ENCODE measurements at regions not wholly inside any gene's neighbourhood (a gene's known extent, or its start where the extent isn't known, plus 50 kb on each side); places are given as distances from the start of the nearest gene placed in this dataset.

- TF ChIP-seq, protein P1, sequence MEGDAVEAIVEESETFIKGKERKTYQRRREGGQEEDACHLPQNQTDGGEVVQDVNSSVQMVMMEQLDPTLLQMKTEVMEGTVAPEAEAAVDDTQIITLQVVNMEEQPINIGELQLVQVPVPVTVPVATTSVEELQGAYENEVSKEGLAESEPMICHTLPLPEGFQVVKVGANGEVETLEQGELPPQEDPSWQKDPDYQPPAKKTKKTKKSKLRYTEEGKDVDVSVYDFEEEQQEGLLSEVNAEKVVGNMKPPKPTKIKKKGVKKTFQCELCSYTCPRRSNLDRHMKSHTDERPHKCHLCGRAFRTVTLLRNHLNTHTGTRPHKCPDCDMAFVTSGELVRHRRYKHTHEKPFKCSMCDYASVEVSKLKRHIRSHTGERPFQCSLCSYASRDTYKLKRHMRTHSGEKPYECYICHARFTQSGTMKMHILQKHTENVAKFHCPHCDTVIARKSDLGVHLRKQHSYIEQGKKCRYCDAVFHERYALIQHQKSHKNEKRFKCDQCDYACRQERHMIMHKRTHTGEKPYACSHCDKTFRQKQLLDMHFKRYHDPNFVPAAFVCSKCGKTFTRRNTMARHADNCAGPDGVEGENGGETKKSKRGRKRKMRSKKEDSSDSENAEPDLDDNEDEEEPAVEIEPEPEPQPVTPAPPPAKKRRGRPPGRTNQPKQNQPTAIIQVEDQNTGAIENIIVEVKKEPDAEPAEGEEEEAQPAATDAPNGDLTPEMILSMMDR (IDR thresholded peaks at IDR 0.05; ENCODE audit: low read depth, low read length, missing input control): no peak
- TF ChIP-seq TAF1 (conservative IDR thresholded peaks at IDR 0.05) (no peak), ZBTB33 (IDR thresholded peaks at IDR 0.05) (no peak), ATF3 (IDR thresholded peaks at IDR 0.05) (no peak), EGR1 (IDR thresholded peaks at IDR 0.05; ENCODE audit: low read depth in 2 of 2) (no peak), SP1 (IDR thresholded peaks at IDR 0.05) (no peak), RAD21 (IDR thresholded peaks at IDR 0.05) (no peak), FOXA2 (IDR thresholded peaks at IDR 0.05) (no peak), FOXA1 (IDR thresholded peaks at IDR 0.05) (no peak), JUND (IDR thresholded peaks at IDR 0.05) (no peak), YY1 (IDR thresholded peaks at IDR 0.05) (no peak), MAX (IDR thresholded peaks at IDR 0.05) (no peak), RXRA (IDR thresholded peaks at IDR 0.05) (no peak)
- TF ChIP-seq, protein P2, sequence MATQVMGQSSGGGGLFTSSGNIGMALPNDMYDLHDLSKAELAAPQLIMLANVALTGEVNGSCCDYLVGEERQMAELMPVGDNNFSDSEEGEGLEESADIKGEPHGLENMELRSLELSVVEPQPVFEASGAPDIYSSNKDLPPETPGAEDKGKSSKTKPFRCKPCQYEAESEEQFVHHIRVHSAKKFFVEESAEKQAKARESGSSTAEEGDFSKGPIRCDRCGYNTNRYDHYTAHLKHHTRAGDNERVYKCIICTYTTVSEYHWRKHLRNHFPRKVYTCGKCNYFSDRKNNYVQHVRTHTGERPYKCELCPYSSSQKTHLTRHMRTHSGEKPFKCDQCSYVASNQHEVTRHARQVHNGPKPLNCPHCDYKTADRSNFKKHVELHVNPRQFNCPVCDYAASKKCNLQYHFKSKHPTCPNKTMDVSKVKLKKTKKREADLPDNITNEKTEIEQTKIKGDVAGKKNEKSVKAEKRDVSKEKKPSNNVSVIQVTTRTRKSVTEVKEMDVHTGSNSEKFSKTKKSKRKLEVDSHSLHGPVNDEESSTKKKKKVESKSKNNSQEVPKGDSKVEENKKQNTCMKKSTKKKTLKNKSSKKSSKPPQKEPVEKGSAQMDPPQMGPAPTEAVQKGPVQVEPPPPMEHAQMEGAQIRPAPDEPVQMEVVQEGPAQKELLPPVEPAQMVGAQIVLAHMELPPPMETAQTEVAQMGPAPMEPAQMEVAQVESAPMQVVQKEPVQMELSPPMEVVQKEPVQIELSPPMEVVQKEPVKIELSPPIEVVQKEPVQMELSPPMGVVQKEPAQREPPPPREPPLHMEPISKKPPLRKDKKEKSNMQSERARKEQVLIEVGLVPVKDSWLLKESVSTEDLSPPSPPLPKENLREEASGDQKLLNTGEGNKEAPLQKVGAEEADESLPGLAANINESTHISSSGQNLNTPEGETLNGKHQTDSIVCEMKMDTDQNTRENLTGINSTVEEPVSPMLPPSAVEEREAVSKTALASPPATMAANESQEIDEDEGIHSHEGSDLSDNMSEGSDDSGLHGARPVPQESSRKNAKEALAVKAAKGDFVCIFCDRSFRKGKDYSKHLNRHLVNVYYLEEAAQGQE (IDR thresholded peaks at IDR 0.05): no peak
Observed at GRCh38 chr22:34379825-34380224, 459.5 kb upstream of the LARGE1 start.
